GM21619 (cell line): ENCODE measurements at regions not wholly inside any gene's neighbourhood (a gene's known extent, or its start where the extent isn't known, plus 50 kb on each side); places are given as distances from the start of the nearest gene placed in this dataset.

ENCODE experiments used
- ATAC-seq: cut with Tn5 transposase; IDR thresholded peaks from one replicate; pipeline ENCODE4 v1.9.1; 2021; ENCODE audit not compliant: unreplicated experiment

DNA sequence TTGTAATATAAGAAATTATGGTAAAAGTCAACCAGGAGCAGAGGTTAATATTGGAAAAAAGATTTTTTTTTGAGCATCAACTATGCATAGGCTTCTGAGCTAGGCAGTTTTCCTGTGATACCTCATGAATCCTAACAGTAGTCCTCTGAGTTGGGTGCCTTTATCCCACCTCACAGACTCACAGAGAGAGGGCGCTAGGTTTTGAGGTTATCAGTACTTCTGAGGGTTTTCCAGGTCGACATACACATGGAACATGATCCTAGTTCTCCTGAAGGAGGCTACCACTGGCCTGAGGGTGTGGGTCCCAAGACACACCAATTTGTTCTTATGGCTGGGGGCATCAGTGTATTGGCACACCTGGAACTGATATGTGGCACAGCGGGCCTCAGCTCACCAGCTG lies 358.8 kb upstream of the JAG1 start:
- ATAC-seq: no peak

DNA sequence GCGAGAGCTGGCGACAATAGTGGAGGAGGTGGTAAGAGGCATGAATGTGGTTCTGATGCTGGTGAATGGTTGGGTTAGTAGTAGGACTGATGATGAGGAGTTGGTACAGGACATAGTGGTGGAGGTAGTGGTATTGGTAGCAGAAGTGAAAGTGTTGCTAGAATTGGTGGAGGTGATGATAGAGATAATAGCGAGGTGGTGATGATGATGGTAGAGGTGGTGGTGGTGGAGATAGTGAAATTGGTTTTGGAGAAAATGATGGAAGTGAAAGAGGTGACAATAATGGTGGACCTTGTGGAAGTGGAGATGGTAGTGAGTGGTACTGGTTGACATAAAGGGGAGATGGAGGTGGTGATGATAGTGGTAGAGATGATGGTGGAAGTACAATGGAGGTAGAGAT lies 360.2 kb upstream of the JAG1 start:
- no peak for ATAC-seq

DNA sequence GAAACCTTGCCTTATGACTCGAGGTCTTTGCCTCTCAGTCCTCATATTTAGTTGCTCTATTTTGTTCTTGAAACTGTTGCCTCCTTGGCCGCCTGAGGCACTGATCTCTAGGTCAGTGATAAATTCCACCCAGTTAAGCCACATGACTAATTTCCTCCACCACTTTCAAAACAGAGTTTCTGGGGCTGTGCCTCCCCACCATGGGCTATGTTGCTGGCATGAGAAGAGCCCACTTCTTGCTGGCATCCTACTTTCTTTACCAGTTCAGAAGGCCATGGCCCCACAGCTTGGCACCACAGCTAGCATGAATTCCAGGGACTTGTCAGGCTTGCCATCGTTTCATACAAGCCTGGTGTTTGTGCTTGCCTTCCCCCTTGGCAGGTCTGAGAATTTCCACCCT lies 361.4 kb upstream of the JAG1 start:
- ATAC-seq: no peak

DNA sequence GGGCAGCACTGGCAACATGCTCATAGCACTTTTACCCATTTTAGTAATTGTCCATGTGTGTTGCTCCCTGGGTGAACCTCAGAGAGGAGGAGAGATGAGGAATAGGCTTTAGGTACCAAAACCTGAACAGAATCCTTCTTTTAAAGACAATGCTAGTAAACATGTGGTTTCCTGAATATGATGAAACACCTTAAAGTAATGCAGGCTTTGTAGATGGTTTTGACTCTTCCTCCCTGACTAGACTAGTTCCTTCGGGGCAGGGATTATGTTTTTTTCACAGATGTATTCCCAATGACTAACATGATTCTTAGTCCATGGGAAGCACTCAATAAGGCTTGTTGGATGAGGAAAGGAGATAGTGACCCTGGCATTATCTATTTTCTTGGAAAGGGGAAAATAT lies 367.6 kb upstream of the JAG1 start:
- no peak for ATAC-seq

DNA sequence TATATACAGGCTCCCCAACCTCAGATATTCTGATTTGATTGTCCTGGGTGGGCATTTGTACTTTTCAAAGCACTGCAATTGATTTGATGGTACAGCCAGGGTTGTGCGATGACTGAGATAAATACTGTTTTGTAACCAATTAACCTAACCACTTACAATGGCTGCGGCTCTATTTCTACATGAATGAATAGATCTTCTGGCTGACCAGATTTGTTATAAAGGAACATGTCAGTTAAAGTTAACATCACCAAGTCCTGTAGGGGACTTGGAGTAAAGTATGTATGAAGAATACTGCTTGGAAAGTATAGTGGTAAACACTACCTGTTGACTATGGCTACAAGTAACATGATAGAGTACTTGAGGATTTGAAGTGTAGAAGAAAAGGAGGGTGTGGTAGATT lies 369.2 kb upstream of the JAG1 start:
- ATAC-seq: no peak

DNA sequence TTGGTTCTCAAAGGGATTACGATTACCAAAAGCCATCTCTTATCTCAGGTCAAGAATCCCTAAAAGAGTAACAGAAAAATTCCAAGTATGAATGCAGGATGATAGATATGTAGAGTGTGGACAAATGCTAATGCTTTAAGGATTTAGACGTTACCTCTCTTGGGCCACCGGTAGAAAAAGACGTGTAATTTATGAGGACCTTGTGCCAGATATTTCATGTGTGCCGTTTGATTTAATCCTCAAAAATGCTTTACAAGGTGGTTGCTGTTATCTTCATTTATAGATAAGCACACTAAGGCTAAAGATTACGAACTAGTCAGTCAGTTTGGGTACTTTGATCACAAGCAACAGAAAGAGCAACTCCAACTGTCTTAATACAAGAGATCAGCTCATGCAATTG lies 370.8 kb upstream of the JAG1 start:
- no peak for ATAC-seq

DNA sequence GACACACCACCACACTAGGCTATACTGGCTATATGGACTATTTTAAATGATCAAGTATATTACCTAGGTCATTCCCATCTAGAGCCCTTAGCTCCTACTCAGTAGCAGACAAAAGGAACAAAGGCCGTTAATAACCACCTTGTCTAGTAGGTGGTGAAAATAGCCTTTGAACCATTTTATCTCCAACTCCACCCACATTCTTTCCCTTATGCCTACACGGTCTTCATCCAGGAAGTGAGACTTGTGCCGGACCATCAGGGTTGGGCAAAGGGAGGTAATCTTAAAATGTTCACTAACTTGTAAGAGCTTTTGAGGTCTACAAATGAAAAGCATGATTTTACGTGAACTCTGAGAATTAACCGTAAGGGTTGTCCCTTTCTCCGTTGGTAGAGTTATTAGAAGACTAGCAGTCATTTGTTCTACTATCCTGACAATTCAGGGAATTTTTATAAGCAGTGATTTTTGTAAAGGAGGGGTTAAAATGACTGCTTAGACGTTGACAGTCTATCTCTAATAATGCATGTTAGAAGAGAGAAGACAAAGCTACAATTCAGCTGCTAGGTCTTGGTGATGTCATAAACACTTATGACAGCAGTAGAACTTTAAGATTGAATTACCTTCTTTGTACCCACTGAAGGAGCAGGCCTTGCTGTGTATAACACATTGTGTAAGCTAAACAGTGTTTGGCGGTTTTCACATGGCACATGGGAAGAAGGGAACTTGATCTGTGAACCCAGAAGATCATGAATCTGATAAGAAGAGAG lies 371.8 kb upstream of the JAG1 start:
- ATAC-seq: no peak

DNA sequence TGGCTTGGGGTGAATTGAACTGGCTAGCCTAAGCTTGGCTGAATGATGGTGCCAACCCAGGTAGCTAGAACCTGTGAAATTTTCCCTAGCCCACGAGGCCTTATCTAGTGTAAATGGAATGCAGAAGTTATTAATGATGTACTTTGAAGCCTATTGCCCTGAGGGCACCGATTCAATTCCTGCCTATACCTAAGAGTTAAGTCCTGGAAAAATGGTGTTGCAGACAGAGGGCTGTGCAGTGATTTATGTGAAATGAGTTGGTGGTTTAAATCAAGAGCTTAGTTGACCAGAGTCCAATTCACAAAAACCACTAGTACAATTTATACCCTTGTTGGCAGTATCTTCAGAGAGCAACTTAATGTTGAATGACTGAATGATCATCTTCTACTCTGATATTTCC lies 373.8 kb upstream of the JAG1 start:
- no peak for ATAC-seq

DNA sequence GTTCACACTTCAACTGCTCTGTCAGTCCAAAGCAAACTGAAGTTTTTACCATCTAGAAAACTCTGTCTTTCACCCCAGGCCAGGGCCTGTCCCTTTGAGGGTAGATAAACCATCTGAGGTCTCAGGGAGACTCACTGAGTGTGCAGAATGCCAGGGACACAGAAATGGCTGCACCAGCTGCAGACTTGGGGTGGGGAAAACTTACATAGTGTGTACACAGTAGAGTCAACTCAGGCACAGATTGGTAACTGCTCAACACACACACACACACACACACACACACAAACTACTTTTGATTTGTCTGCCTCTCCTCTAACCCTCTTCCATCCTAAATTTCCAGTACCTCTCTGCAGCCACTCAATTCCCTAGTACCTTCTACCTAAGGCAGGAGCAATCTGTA lies 374.9 kb upstream of the JAG1 start:
- ATAC-seq: no peak

DNA sequence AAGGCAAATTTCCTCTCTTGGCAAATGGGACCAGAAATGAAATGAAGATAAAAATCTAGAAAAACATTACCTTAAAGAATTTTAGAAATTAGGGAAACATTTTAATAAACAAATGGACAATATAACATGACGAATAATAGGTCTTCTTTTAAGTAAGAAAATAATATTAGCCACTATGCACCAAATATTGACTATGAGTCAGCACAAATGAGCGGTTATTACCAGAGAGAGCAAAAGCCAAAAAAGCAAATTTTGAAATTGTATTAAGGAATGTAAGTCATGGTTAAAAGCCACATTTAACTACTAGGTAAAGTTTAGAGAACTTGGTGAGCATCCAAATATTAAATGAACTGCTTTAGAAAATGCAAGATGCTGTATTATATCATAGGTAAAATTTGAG lies 376.6 kb upstream of the JAG1 start:
- ATAC-seq: no peak

DNA sequence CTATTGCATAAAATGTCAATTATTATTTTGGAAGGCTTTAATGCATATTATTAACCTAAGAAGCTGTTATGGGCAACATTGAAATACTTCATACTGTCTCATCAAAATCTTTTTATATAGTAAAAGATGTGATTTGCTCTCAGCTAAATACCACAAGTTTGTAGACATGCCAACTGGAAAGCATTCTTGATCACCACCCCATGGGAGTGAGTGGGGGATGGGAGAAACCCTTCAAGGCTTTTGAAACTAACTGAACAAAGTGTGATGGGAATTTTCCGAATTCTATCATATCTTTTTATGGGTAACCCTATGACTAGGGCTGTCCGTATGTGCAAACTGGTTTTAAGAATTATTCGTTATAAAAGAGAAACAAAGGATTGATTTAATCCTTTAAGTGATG lies 377.3 kb upstream of the JAG1 start:
- no peak for ATAC-seq

DNA sequence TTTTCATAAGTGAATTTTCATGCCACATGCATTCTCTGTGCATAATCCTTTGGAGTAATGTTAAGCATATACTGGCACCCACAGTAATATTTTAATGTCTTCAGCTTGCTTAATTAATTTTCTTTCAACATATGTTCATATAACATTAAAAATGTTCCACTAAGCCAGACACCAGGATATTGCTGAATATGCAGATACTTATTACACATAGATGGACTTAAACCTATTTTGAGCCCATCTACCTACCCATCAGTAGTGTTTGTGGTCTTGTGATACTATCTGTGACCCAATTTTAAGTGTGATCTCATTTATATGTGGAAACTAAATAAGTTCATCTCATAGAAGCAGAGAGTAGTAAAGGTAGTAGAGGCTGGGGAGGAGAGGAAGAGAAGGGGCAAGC lies 379.5 kb upstream of the JAG1 start:
- no peak for ATAC-seq

DNA sequence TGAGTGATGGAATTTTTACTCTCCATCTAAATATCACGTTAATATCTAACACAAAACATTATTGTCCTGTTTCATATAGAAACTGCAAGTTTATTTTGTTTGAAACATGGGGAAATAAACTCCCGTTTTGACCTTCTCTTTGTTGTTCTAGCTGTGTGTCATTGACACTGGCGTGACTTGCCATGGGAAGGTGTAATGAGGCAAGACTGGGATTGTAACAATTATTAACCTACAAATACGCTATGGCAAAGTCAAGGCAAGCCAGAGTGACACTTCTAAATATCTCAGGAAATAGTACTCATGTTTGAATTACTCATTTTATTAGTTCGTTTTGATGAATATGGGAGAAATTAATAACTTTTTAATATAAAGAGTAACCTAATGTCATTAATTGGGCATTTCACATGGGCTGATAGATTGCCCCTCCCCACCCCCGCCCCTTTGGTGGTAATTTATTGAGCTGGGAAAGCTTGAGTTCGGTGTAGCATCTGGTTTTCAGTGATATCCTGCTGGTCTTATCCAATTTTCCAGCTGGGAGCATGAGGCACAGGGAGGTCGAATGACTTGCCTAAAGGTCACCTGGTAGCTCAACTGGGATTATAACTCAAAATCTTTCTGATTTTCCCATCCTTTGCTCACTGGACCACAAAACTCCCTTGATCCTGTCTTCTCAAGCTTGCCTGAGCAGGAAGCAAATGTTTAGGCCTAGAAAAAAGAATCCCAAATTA lies 380.6 kb upstream of the JAG1 start:
- no peak for ATAC-seq

DNA sequence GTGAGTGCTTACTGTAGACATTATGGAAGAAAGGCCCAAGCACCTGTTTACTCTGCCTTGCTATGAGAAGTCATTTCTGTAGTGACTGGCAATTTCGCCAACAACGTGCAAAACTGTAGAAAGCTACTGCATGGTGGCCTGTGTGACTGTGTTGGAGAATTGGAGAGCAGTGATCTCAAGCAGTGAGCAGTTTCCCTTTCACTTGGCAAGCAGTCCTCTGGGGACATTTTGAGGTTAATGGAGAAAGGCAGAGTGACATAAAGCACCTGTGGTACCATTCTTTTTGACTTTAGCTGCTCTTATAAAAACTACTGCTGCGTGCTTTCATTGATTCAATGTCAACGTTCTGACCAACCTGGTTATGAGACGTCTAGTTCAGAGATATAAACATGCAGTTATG lies 382.6 kb upstream of the JAG1 start:
- peak; percentile 62 for ATAC-seq

DNA sequence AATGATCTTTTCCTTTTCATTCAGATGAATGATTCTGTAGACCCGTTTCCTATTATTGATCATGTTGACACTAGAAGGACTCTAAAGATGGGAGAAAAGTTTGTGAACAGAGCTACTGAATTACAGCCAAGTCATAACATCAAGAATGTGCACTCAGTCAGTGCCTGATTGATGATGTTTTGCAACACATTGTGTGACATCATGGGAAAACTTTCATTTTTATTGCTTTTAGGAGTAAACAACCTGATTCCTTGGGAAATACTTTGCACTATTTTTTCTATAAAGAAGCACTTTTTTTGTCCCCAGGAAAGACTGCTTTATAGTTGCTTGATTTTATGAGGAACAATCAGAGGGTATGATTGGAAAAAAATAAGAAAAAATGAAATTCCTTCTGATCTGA lies 383.8 kb upstream of the JAG1 start:
- no peak for ATAC-seq

DNA sequence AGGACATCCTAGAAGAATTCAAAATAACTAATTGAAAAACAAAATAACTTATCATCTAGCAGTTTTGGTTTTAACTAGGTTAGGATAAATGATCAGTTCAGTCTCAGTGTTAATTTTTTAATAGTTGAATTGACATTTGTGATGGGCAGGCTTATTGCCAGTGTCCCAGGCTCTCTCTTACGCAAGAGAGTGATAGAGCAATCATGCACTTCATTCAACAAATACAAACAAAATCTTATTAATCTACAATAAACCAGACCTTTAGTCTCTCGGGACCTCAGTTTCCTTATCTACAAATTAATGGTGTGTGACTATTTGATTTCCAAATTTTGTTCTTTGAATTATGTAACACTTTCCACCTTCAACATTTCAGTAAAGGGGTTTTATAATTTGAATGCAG lies 385.9 kb upstream of the JAG1 start:
- ATAC-seq: no peak

DNA sequence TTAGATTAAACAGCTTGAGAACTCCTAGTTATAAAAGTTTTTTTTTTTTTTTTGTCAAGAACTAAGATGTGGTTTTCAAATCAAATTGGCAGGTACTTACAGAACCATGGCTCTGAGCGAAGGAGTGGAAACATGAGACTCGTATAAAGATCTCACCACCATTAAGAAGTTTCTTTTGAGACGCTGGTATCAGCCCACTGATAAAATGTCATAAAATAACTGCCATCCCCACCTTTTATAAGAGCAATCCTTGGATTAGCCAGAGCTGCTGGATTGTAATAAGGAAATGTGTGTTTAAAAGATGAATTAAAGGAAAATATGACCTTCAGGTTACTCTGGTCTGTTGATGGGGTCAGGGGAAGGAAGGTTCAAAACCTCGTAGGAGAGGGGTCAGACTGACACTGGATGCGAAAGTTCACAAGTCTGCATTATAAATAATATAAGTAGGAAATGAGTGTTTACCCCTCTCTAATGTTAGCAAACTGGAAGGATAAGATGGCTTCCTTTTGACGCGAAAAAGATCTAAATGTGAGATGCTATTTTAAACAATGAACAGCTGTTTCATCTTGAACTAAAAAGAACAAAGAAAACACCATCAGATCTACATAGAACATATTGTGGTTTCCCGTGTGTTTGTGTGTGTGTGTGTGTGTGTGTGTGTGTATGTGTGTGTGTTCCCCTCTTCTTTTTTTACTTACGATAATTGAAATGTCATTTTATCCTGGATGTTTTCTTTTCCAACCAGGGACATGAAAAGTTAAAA lies 386.8 kb upstream of the JAG1 start:
- no peak for ATAC-seq

DNA sequence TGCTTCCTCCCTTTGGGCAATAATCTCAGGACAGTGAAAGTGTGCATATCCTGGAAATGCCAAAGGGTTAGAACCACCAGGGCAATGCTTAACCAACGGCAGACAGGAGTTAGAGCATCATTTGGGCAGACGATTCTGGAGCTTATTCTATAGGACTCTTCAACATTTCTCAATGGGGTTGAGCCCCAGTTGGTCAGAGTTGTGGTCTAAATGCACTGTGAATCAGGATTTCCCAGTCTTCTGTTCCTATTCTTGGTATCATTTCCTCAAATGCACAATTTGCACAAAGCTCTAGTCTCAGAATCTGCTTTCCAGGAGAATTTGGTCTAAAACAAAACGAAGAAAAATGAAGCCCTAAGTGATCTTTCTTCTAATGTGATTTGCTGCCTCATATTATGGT lies 389.6 kb upstream of the JAG1 start:
- no peak for ATAC-seq

DNA sequence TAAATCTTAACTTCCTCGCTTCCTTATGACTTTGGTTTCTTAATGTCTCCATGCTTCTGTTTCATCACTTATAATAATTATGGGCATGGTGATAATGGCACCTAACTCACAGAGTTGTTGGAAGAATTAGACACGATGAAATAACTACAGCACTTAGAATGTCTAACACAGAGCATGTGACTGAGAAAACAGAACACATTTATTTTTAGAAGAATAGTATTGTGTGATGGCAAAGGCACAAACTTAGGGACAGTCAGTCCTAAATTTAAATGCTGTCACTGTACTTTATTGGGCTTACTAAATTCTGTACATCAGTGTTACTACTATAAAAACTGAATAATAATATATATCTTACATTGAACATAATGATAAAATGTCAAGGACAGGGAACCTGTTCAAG lies 391.1 kb upstream of the JAG1 start:
- ATAC-seq: no peak

DNA sequence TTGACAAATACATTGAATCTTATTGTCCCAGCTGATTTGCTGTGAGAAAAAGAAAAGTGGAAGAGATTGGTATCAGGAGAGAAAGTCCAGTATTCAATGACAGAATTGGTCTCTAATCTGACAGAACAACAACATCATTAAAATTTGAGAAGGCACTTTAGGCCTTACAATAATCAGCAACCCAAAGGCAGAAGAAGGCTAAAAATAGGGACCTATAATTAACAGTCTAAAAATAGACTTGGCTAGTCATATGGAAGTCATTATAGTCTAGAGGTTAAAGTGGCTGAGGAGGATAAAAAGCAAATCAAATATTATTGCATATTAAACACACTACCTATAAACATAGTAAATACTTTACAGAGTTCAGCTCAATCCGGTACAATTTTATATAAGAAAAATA lies 393.6 kb upstream of the JAG1 start:
- no peak for ATAC-seq

DNA sequence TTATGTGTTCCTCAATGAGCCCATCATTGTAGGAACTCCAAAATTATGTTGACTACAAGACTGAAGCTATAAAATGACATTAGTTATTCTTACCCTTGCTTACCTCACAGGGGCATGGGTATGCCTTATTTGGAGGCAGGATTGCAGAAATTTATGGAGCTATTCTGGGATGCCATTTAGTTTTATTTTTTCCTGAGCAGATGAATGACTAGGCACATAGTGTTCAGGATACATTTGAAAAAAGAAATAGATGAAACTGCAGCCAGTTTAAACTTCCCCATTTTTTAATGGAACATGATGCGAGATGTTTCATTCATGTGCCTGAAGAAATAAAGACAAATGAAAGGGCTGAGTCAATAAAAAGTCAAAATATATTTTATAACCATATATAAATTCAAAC lies 399.2 kb upstream of the JAG1 start:
- ATAC-seq: no peak

DNA sequence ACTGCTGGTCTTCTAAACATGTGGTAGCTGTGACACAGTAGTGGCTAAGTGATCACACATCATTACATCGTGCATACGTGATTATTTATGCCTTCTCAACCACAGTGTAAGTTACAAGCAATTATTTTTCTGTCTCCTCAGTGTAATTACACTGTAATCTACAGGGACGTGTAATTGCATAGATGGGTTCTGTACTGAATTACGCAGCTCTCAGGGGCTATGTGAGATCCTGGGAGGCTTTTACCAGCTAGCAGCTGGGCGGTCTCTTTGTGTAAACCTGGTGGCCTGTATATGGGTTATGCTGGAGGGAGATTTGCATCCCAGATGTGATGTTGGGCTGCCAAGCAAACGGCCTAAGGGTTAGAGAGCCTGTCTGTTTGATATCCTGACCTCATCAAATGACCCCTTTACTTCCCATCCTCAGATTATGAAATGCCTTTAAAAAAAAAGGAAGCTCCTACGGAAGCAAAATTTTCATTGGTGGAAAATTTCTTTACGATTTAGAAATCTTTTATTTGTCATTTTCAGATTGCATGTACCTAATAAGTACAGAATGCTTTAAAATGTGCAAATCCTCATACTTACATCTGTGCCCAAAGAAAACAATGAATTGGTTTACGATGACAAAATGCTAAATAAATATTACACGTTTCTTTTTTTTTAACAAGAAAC lies 402.8 kb upstream of the JAG1 start:
- no peak for ATAC-seq
